Vagina (tissue), 2 donors: ENCODE measurements at regions not wholly inside any gene's neighbourhood (a gene's known extent, or its start where the extent isn't known, plus 50 kb on each side); places are given as distances from the start of the nearest gene placed in this dataset.

Experiments
- DNase-seq, 2 donors: peaks; one replicate each; pipeline ENCODE4 v3.0.0-alpha.2; 2017; ENCODE audit errors: extremely low spot score in 2 of 2
- H3K27ac ChIP-seq: fragments of 200-600 bp; sonication (generic); one replicate; pipeline ENCODE4 v1.5.1; 2019
- H3K27me3 ChIP-seq: fragments of 200-600 bp; sonication (generic); one replicate; pipeline ENCODE4 v1.5.1; 2019
- H3K36me3 ChIP-seq, 2 donors: fragments of 200-600 bp; sonication (generic); one replicate each; pipeline ENCODE4 v1.5.1; 2017 to 2019
- H3K4me1 ChIP-seq: fragments of 200-600 bp; sonication (generic); one replicate; pipeline ENCODE4 v1.5.1; 2019
- H3K4me3 ChIP-seq, 2 donors: fragments of 200-600 bp; sonication (generic); 1 replicate in 1 of 2; 2 replicates in 1 of 2; pipeline ENCODE4 v1.5.1; 2016 to 2019
- H3K9me3 ChIP-seq: fragments of 200-600 bp; sonication (generic); one replicate; pipeline ENCODE4 v1.5.1; 2019
- POLR2A ChIP-seq, 2 donors: fragments of 450-650 bp; IDR thresholded peaks; one replicate each; pipeline ENCODE4 v1.6.1; 2017; ENCODE audit warnings: antibody characterized with exemption in 2 of 2, mild to moderate bottlenecking in 2 of 2, moderate library complexity in 2 of 2
- POLR2AphosphoS5 ChIP-seq, 2 donors: sonication (generic); formaldehyde crosslinking; IDR thresholded peaks; one replicate each; pipeline ENCODE4 v1.9.0; 2017; ENCODE audit warnings: antibody characterized with exemption in 2 of 2, mild to moderate bottlenecking in 2 of 2, low read depth in 1 of 2; ENCODE audit not compliant: insufficient read depth in 1 of 2
- intact Hi-C: fragments of 100-400 bp; cut with DNase I; formaldehyde crosslinking; loops from one replicate; pipeline ENCODE4 v1.15.1; 2023
- TF ChIP-seq, protein P1 (sequence below), 3 experiments: fragments of 450-650 bp in 2 of 3; fragments of 200-600 bp in 1 of 3; sonication (generic) in 1 of 3; IDR thresholded peaks; one replicate each; pipeline ENCODE4 v1.5.1; 2017 to 2019; ENCODE audit warnings: antibody characterized with exemption in 3 of 3, mild to moderate bottlenecking in 2 of 3, moderate library complexity in 2 of 3

DNA sequence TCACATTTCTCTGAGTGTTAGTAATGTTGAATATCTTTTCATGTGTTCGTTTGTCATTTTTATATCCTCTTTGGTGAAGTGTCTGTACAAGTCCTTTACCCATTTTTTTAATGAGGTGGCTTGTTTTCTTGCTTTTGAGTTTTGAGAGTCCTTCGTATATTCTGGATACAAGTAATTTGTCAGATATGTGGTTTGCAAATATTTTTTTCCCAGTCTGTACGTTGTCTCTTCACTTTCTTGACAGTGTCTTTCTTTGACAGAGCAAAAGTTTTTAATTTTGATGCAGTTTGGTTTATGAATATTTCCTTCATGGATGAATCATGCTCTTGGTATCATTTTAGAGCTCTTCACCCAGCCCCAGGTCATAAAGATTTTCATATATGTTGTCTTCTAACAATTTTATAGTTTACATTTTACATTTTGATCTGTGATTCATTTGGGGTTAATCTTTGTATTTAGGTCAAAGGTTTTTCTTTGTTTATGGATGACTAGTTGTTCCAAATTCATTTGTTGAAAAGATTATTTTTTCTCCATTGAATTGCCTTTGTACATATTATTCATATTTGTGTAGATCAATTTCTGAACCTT is 152.5 kb downstream of the MRPL14 start:
- TF ChIP-seq POLR2A (IDR thresholded peaks at IDR 0.05) (no peak), POLR2AphosphoS5 (IDR thresholded peaks at IDR 0.05; ENCODE audit: insufficient read depth in 1 of 2, low read depth in 1 of 2) (no peak)
- TF ChIP-seq, protein P1, sequence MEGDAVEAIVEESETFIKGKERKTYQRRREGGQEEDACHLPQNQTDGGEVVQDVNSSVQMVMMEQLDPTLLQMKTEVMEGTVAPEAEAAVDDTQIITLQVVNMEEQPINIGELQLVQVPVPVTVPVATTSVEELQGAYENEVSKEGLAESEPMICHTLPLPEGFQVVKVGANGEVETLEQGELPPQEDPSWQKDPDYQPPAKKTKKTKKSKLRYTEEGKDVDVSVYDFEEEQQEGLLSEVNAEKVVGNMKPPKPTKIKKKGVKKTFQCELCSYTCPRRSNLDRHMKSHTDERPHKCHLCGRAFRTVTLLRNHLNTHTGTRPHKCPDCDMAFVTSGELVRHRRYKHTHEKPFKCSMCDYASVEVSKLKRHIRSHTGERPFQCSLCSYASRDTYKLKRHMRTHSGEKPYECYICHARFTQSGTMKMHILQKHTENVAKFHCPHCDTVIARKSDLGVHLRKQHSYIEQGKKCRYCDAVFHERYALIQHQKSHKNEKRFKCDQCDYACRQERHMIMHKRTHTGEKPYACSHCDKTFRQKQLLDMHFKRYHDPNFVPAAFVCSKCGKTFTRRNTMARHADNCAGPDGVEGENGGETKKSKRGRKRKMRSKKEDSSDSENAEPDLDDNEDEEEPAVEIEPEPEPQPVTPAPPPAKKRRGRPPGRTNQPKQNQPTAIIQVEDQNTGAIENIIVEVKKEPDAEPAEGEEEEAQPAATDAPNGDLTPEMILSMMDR (IDR thresholded peaks at IDR 0.05) = no peak
- Histone ChIP-seq H3K36me3 (no peaks in the 10 kb centered on the region), H3K27ac (no peak overlapping the region), H3K4me1 (peaks cover 28% of the 10 kb centered on the region), H3K4me3 (no peak overlapping the region), H3K9me3 (no peaks in the 10 kb centered on the region), H3K27me3 (no peaks in the 10 kb centered on the region)
- intact Hi-C loops = no loop called here
- DNase-seq = no peak

GRCh38 chr6:43973357-43973756 is 153.9 kb downstream of the MRPL14 start:
- H3K27me3 ChIP-seq = no peaks in the 10 kb centered on the region
- H3K4me3 ChIP-seq = no peak overlapping the region
- peaks cover 28% of the 10 kb centered on the region for H3K4me1 ChIP-seq
- no peaks in the 10 kb centered on the region for H3K36me3 ChIP-seq
- H3K27ac ChIP-seq = peak overlapping the region; percentile 15
- intact Hi-C loops = no loop called here
- TF ChIP-seq POLR2AphosphoS5 (IDR thresholded peaks at IDR 0.05; ENCODE audit: insufficient read depth in 1 of 2, low read depth in 1 of 2) (no peak), POLR2A (IDR thresholded peaks at IDR 0.05) (no peak)
- TF ChIP-seq, protein P1 (IDR thresholded peaks at IDR 0.05) = no peak
- no peaks in the 10 kb centered on the region for H3K9me3 ChIP-seq
- no peak for DNase-seq

DNA sequence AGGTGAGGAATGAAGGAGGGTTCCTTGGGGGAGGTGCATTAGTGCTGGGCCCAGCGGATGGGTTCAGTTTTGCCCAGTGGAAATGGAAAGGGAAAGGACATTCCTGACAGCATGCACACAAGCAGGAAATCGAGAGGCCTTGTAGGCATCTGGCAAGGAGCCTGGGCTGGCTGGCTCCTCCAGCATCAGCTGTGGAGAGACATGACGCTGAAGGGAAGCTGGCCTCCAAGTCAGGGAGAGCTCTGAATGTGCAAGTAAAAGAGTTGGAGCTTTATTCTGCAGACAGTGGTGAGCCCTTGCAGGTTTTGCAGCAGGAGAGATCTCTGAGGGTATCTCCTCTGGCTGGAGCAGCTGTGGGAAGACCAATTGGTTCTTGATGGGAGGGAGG is 154.3 kb downstream of the MRPL14 start:
- TF ChIP-seq, protein P1 (IDR thresholded peaks at IDR 0.05) = no peak
- TF ChIP-seq POLR2A (IDR thresholded peaks at IDR 0.05) (no peak), POLR2AphosphoS5 (IDR thresholded peaks at IDR 0.05; ENCODE audit: insufficient read depth in 1 of 2, low read depth in 1 of 2) (peak in 1 of 2 donors; percentile 25)
- Histone ChIP-seq H3K4me3 (no peak overlapping the region), H3K36me3 (no peaks in the 10 kb centered on the region), H3K4me1 (peaks cover 28% of the 10 kb centered on the region), H3K9me3 (no peaks in the 10 kb centered on the region), H3K27me3 (no peaks in the 10 kb centered on the region), H3K27ac (peak overlapping the region; percentile 52)
- DNase-seq = no peak
- intact Hi-C loops = no loop called here

DNA sequence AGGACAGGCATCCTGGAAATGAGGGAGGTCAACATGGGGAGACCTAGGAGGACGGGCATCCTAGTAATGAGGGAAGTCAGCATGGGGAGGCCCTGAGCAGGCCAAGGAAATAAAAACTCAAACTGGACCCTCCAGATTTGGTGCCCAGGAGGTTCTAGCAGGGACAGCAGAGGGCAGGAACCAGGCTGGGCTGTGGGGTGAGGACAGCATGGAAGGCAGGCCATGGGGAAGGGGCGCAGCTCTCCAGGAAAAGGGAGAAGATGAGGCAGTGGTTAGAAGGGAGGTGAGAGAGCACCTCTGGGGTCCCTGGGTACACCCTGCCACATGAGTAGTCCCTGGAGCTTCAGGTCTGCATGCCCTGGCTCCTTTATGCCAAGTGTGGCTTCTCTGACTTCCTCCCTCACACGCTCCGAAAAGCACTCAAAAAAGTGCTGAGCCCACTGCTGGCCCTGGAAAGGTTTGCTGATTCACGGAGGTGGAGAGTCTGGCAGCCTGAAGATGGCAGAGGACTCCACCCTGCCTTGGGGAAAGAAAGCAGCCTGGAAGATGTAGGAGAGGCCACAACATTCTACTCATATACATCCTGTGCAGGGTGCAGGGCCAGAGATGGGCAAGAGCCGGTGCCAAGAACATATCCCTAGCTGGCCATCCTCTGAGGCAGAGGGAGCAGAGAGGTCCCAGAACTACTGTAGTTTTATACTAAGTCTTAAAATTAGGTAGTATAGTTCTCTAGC is 154.9 kb downstream of the MRPL14 start:
- Histone ChIP-seq H3K27me3 (no peaks in the 10 kb centered on the region), H3K36me3 (no peaks in the 10 kb centered on the region), H3K4me1 (peaks cover 28% of the 10 kb centered on the region), H3K27ac (peak overlapping the region; percentile 52), H3K9me3 (no peaks in the 10 kb centered on the region), H3K4me3 (no peak overlapping the region)
- no peak for DNase-seq
- intact Hi-C loops = no loop called here
- no peak for TF ChIP-seq POLR2A (IDR thresholded peaks at IDR 0.05)

DNA sequence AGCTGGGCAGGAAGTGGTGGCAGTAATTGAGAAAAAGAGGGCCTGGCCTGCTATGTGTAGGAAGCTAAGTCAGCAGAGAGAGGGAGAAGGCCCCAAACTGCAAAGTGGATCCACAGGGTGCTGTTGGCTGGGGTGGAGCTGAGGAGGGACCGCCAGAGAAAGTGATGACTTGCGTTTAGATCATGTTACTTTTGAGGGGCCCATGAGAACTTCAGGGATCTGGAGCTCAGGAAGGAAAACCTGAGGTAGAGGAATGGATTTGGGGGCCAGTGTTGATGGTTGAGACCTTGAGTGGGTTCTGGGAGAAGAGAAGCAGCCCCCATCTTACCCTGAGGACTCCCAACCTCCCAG is 155.5 kb downstream of the MRPL14 start:
- Histone ChIP-seq H3K9me3 (no peaks in the 10 kb centered on the region), H3K27me3 (no peaks in the 10 kb centered on the region), H3K36me3 (no peaks in the 10 kb centered on the region), H3K4me1 (peaks cover 28% of the 10 kb centered on the region), H3K27ac (peak overlapping the region; percentile 52), H3K4me3 (no peak overlapping the region)
- DNase-seq = no peak
- TF ChIP-seq, protein P1 (IDR thresholded peaks at IDR 0.05) = no peak
- TF ChIP-seq POLR2AphosphoS5 (IDR thresholded peaks at IDR 0.05; ENCODE audit: insufficient read depth in 1 of 2, low read depth in 1 of 2) (no peak), POLR2A (IDR thresholded peaks at IDR 0.05) (no peak)
- intact Hi-C loops = no loop called here
